ENCODE measurements at regions not wholly inside any gene's neighbourhood (a gene's known extent, or its start where the extent isn't known, plus 50 kb on each side); places are given as distances from the start of the nearest gene placed in this dataset.

GRCh38 chr13:72448082-72448481 lies 279.3 kb downstream of the MZT1 start:
- no peak for DNase-seq (ENCODE audit: low read depth)

GRCh38 chr13:72444999-72445398 lies 282.4 kb downstream of the MZT1 start:
- DNase-seq (ENCODE audit: low read depth) = no peak

GRCh38 chr13:72437458-72437857 lies 290.0 kb downstream of the MZT1 start:
- peak; percentile 85 for DNase-seq (ENCODE audit: low read depth)

GRCh38 chr13:72435251-72435650 lies 292.2 kb downstream of the MZT1 start:
- no peak for DNase-seq (ENCODE audit: low read depth)

- no peak for DNase-seq (ENCODE audit: low read depth)
Observed at GRCh38 chr13:72431981-72432682, 295.3 kb downstream of the MZT1 start.

GRCh38 chr13:72430923-72431322 lies 296.5 kb downstream of the MZT1 start:
- DNase-seq (ENCODE audit: low read depth) = no peak

GRCh38 chr13:72427757-72428528 lies 299.5 kb downstream of the MZT1 start:
- no peak for DNase-seq (ENCODE audit: low read depth)

- DNase-seq (ENCODE audit: low read depth) = no peak
Observed at GRCh38 chr13:72424059-72424458, 303.4 kb downstream of the MZT1 start.

GRCh38 chr13:72415817-72416216 lies 311.6 kb downstream of the MZT1 start:
- DNase-seq (ENCODE audit: low read depth) = no peak

GRCh38 chr13:72412481-72412880 lies 314.9 kb downstream of the MZT1 start:
- DNase-seq (ENCODE audit: low read depth) = no peak

- no peak for DNase-seq (ENCODE audit: low read depth)
Observed at GRCh38 chr13:72405441-72405840, 322.0 kb downstream of the MZT1 start.

- DNase-seq (ENCODE audit: low read depth) = peak; percentile 9
Observed at GRCh38 chr13:72403396-72404010, 323.9 kb downstream of the MZT1 start.

- DNase-seq (ENCODE audit: low read depth) = no peak
Observed at GRCh38 chr13:72400856-72401255, 326.6 kb downstream of the MZT1 start.

- no peak for DNase-seq (ENCODE audit: low read depth)
Observed at GRCh38 chr13:72399351-72399750, 328.1 kb downstream of the MZT1 start.

GRCh38 chr13:72397265-72397664 lies 330.2 kb downstream of the MZT1 start:
- DNase-seq (ENCODE audit: low read depth) = no peak

GRCh38 chr13:72390909-72391308 lies 336.5 kb downstream of the MZT1 start:
- no peak for DNase-seq (ENCODE audit: low read depth)

GRCh38 chr13:72386138-72386684 lies 341.2 kb downstream of the MZT1 start:
- DNase-seq (ENCODE audit: low read depth) = no peak

GRCh38 chr13:72384879-72385278 lies 342.6 kb downstream of the MZT1 start:
- peak; percentile 39 for DNase-seq (ENCODE audit: low read depth)

GRCh38 chr13:72384186-72384823 lies 343.1 kb downstream of the MZT1 start:
- no peak for DNase-seq (ENCODE audit: low read depth)

- DNase-seq (ENCODE audit: low read depth) = no peak
Observed at GRCh38 chr13:72383646-72384045, 343.8 kb downstream of the MZT1 start.

- DNase-seq (ENCODE audit: low read depth) = peak; percentile 3
Observed at GRCh38 chr13:72379581-72379980, 347.8 kb downstream of the MZT1 start.

- no peak for DNase-seq (ENCODE audit: low read depth)
Observed at GRCh38 chr13:72368031-72368430, 359.4 kb downstream of the MZT1 start.

All from EH (cell line).